ENCODE measurements at regions not wholly inside any gene's neighbourhood (a gene's known extent, or its start where the extent isn't known, plus 50 kb on each side); places are given as distances from the start of the nearest gene placed in this dataset.

GRCh38 chr4:133385161-133385954 is 236.3 kb downstream of the PCDH10 start:
- H3K4me1 ChIP-seq, result no peaks in the 10 kb centered on the region
- no peaks in the 10 kb centered on the region for H3K27me3 ChIP-seq
- no peak for DNase-seq
- no peak overlapping the region for H3K4me3 ChIP-seq
- intact Hi-C loops (cut with DNase I), result no loop called here
- H3K9me3 ChIP-seq, result no peaks in the 10 kb centered on the region
- H3K36me3 ChIP-seq, result no peaks in the 10 kb centered on the region
- no peak overlapping the region for H3K27ac ChIP-seq
- WGBS, 2 donors, result 90 to 93% methylated on average over 23 of the region's 23 CpGs
- no peak for TF ChIP-seq POLR2A (IDR thresholded peaks at IDR 0.05)
- TF ChIP-seq EP300 (IDR thresholded peaks at IDR 0.05), result no peak
- TF ChIP-seq POLR2AphosphoS5 (IDR thresholded peaks at IDR 0.05), result no peak
- TF ChIP-seq, protein P1, sequence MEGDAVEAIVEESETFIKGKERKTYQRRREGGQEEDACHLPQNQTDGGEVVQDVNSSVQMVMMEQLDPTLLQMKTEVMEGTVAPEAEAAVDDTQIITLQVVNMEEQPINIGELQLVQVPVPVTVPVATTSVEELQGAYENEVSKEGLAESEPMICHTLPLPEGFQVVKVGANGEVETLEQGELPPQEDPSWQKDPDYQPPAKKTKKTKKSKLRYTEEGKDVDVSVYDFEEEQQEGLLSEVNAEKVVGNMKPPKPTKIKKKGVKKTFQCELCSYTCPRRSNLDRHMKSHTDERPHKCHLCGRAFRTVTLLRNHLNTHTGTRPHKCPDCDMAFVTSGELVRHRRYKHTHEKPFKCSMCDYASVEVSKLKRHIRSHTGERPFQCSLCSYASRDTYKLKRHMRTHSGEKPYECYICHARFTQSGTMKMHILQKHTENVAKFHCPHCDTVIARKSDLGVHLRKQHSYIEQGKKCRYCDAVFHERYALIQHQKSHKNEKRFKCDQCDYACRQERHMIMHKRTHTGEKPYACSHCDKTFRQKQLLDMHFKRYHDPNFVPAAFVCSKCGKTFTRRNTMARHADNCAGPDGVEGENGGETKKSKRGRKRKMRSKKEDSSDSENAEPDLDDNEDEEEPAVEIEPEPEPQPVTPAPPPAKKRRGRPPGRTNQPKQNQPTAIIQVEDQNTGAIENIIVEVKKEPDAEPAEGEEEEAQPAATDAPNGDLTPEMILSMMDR (IDR thresholded peaks at IDR 0.05), result no peak

GRCh38 chr4:133379681-133380438 is 230.8 kb downstream of the PCDH10 start:
- no peaks in the 10 kb centered on the region for H3K9me3 ChIP-seq
- no peak overlapping the region for H3K27ac ChIP-seq
- no peak for TF ChIP-seq EP300 (IDR thresholded peaks at IDR 0.05)
- no peak for TF ChIP-seq POLR2A (IDR thresholded peaks at IDR 0.05)
- no peak for TF ChIP-seq POLR2AphosphoS5 (IDR thresholded peaks at IDR 0.05)
- TF ChIP-seq, protein P1 (IDR thresholded peaks at IDR 0.05), result no peak
- H3K36me3 ChIP-seq, result no peaks in the 10 kb centered on the region
- no peak overlapping the region for H3K4me3 ChIP-seq
- no peak for DNase-seq
- H3K27me3 ChIP-seq, result no peaks in the 10 kb centered on the region
- intact Hi-C loops (cut with DNase I), result no loop called here
- H3K4me1 ChIP-seq, result no peaks in the 10 kb centered on the region
- 89 to 90% methylated on average over 22 of the region's 22 CpGs for WGBS, 2 donors

GRCh38 chr4:133377286-133377685 is 228.2 kb downstream of the PCDH10 start:
- H3K9me3 ChIP-seq, result no peaks in the 10 kb centered on the region
- WGBS, 2 donors, result 70 to 87% methylated on average over 2 of the region's 2 CpGs
- intact Hi-C loops (cut with DNase I), result no loop called here
- no peaks in the 10 kb centered on the region for H3K36me3 ChIP-seq
- TF ChIP-seq POLR2AphosphoS5 (IDR thresholded peaks at IDR 0.05) (no peak), POLR2A (IDR thresholded peaks at IDR 0.05) (no peak), EP300 (IDR thresholded peaks at IDR 0.05) (no peak)
- TF ChIP-seq, protein P1 (IDR thresholded peaks at IDR 0.05), result no peak
- DNase-seq, result no peak
- no peaks in the 10 kb centered on the region for H3K4me1 ChIP-seq
- no peaks in the 10 kb centered on the region for H3K27me3 ChIP-seq
- H3K27ac ChIP-seq, result no peak overlapping the region
- no peak overlapping the region for H3K4me3 ChIP-seq

DNA sequence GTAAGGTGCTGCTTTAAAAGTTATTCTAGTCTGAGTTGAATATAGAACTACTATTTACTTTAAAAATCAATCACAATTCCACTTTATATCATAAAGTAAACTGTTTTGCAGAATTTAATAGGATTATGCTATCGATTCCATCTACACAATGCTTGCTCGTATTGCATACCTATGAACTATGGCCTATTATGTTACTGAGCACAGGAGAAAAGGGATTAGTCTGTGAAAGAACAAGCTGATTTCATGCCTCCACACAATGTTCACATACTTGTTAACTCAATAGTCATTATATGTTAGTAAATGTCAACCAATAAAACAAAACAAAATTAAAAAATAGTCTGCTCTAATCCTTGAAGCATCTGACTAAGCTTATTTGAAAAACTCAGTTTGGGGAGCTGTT is 223.6 kb downstream of the PCDH10 start:
- Histone ChIP-seq H3K4me3 (no peak overlapping the region), H3K27ac (no peak overlapping the region), H3K9me3 (no peaks in the 10 kb centered on the region), H3K27me3 (no peaks in the 10 kb centered on the region), H3K36me3 (no peaks in the 10 kb centered on the region), H3K4me1 (no peaks in the 10 kb centered on the region)
- TF ChIP-seq EP300 (IDR thresholded peaks at IDR 0.05), result no peak
- intact Hi-C loops (cut with DNase I), result no loop called here
- 81 to 87% methylated on average over 2 of the region's 2 CpGs for WGBS, 2 donors
- no peak for DNase-seq

DNA sequence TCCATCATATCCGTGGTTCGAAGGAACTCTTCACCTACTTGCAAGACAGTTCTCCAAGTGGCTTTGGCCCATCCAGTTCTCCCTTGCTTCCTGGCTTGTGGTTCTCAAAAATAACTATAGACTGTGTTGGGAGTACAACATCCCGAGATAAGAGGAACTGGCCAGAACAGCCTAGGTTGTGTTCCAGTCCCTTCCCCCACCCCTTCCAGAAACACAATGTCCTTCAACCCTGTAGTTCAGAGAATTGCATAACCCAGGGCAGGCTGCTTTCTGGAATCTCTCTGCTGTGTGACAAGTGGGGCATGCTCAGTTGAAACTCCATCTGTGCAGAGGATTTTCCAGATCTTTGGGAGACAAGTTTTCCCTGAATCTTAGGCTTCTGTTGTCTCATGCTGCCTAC is 206.5 kb downstream of the PCDH10 start:
- intact Hi-C loops (cut with DNase I), result no loop called here
- TF ChIP-seq EP300 (IDR thresholded peaks at IDR 0.05) (no peak), POLR2AphosphoS5 (IDR thresholded peaks at IDR 0.05) (no peak), POLR2A (IDR thresholded peaks at IDR 0.05) (no peak)
- TF ChIP-seq, protein P1 (IDR thresholded peaks at IDR 0.05), result no peak
- H3K27me3 ChIP-seq, result no peaks in the 10 kb centered on the region
- H3K9me3 ChIP-seq, result no peaks in the 10 kb centered on the region
- H3K36me3 ChIP-seq, result no peaks in the 10 kb centered on the region
- no peak for DNase-seq
- 77 to 84% methylated on average over 3 of the region's 3 CpGs for WGBS, 2 donors
- H3K4me3 ChIP-seq, result no peak overlapping the region
- H3K4me1 ChIP-seq, result no peaks in the 10 kb centered on the region
- H3K27ac ChIP-seq, result no peak overlapping the region

Data from sigmoid colon (tissue), 6 donors.